ENCODE measurements at regions not wholly inside any gene's neighbourhood (a gene's known extent, or its start where the extent isn't known, plus 50 kb on each side); places are given as distances from the start of the nearest gene placed in this dataset.

DNA sequence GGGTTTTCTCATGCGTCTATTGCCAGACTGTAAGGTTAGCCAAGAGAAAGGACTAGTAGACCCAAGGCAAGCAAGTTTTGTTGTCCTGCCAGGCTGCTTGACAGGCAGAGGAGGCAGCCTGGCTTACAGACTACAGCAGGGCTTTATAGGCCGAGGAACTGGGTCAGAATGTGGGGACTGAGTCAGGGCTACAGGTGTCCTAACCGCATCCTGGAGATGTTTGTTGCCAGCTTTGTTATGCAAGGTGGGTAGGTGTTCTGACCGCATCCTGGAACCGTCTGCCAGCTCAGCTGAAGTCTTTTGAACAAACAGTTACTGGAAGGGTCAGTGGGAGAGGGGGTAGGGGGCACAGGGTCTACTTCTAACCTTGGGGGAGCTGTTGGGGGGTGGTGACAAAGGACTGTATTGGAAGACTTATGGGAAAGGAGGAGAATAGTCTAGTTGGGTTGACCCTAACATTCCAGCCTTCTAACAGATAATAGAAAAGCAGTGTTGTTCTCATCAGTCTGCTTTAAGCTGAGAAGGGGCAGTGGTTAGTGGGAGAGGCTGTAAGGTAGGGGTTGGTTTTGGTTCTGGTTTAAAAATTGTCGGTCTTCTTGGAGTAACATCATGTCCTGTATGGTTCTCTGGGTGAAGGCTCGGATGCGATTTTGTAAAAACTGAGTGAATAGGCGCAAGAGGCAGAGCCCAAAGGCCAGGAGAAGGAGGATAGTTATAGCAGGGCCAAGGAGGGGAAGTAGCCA lies 913.8 kb upstream of the SLITRK5 start:
- Mint-ChIP-seq H3K36me3 (ENCODE audit: low read depth) (no peaks in the 10 kb centered on the region), H3K9me3 (peaks cover 25% of the 10 kb centered on the region), H3K4me1 (no peaks in the 10 kb centered on the region), H3K27me3 (no peaks in the 10 kb centered on the region), H3K27ac (no peak overlapping the region), H3K4me3 (no peak overlapping the region)
- DNase-seq = no peak
- intact Hi-C loops (cut with micrococcal nuclease) = no loop called here

DNA sequence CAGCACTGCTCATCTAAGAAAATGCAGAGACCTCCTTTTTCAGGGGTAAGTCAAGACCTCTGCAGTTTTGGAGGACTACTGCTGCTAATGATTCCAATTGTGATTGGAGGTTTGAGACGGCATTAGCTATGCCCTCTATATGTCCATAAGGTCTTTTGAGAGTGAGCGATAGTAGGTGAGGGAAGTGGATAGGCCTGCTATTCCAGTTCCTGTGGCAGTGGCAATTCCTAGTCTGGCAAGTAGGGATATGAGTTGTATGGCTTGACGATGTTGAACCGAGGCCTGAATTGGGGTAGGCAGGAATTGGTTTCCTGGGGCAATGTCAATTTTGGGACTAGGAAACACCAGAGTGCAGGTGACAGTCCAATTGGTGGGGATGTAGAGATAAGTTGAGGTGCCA lies 913.1 kb upstream of the SLITRK5 start:
- Mint-ChIP-seq H3K4me1 (no peaks in the 10 kb centered on the region), H3K36me3 (ENCODE audit: low read depth) (no peaks in the 10 kb centered on the region), H3K27ac (no peak overlapping the region), H3K27me3 (no peaks in the 10 kb centered on the region), H3K9me3 (peaks cover 30% of the 10 kb centered on the region), H3K4me3 (no peak overlapping the region)
- no peak for DNase-seq
- intact Hi-C loops (cut with micrococcal nuclease) = no loop called here

DNA sequence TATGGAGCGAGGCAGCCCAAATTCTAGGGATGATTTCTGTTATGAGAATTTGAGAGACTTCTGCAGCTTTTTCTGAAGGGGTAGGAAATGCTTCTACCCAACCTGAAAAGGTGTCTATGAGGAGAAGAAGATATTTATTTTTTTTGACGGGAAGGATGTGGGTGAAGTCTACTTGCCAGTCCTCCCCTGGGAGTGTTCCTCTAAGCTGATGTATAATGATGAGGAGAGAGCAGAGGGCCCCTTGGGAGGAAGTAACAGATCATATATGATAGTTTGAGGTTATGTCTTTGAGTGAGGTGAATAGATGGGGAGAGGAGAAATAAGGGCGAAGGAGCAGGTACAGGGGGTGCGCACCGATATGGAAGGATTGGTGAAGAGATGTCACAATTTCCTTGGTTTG lies 910.6 kb upstream of the SLITRK5 start:
- DNase-seq = no peak
- Mint-ChIP-seq H3K4me1 (no peaks in the 10 kb centered on the region), H3K4me3 (no peak overlapping the region), H3K27me3 (no peaks in the 10 kb centered on the region), H3K36me3 (ENCODE audit: low read depth) (no peaks in the 10 kb centered on the region), H3K9me3 (peaks cover 43% of the 10 kb centered on the region), H3K27ac (no peak overlapping the region)
- intact Hi-C loops (cut with micrococcal nuclease) = no loop called here

DNA sequence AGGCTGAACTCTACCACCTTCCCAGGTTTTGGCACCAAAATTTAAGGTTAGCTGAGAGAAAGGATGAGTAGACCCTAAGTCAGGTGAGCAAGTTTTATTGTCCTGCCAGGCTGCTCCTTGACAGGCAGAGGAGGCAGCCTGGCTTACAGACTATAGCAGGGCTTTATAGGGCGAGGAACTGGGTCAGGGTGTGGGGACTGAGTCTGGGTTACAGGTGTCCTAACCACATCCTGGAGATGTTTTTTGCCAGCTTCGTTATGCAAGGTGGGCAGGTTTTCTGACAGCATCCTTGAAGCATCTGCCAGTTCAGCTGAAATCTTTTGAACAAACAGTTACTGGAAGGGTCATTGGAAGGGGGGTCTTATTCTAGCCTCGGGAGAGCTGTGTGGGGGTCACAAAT lies 905.7 kb upstream of the SLITRK5 start:
- Mint-ChIP-seq H3K27ac (no peak overlapping the region), H3K36me3 (ENCODE audit: low read depth) (no peaks in the 10 kb centered on the region), H3K4me3 (no peak overlapping the region), H3K27me3 (no peaks in the 10 kb centered on the region), H3K4me1 (no peaks in the 10 kb centered on the region), H3K9me3 (peaks cover 32% of the 10 kb centered on the region)
- intact Hi-C loops (cut with micrococcal nuclease) = no loop called here
- DNase-seq = no peak

DNA sequence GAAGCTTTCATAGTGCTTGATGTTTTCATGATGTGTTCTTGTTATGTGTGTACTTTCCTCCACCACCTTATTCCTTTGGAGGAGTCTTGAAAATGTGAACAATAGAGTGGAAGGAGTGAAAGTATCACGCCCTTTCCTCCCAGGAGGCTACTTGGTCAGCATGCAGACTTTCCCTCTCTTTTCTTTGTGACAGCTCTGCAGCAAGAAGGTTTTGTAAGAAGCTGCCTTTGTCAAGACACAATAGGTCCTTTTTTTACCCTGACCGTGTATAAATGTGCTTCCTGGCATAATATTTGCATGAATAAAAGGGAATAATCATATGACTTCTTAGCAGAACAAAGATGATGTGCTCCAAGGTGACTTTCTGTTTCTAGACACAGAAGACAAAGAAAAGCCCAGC lies 882.6 kb upstream of the SLITRK5 start:
- Mint-ChIP-seq H3K9me3 (peaks cover 9% of the 10 kb centered on the region), H3K36me3 (ENCODE audit: low read depth) (no peaks in the 10 kb centered on the region), H3K27ac (no peak overlapping the region), H3K4me3 (no peak overlapping the region), H3K27me3 (no peaks in the 10 kb centered on the region), H3K4me1 (no peaks in the 10 kb centered on the region)
- no peak for DNase-seq
- intact Hi-C loops (cut with micrococcal nuclease) = no loop called here

DNA sequence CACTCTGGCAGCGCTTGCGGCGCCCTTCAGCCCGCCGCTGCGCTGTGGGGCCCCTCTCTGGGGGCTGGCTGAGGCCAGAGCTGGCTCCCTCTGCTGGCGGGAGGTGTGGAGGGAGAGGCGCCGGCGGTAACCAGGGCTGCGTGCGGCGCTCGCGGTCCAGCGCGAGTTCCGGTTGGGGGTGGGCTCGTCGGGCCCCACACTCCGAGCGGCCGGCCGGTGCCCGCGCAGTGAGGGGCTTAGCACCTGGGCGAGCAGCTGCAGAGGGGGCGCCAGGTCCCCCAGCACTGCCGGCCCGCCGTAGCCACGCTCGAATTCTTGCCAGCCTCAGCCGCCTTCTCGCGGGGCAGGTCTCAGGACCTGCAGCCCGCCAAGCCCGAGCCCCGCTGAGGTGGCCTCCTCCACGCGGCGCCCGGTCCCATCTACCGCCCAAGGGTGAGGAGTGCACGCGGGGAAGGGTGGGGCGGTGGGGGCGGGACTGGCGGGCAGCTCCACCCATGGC lies 879.0 kb upstream of the SLITRK5 start:
- no peak for DNase-seq
- no peak overlapping the region for H3K27ac Mint-ChIP-seq
- H3K9me3 Mint-ChIP-seq = peaks cover 9% of the 10 kb centered on the region
- H3K4me1 Mint-ChIP-seq = no peaks in the 10 kb centered on the region
- no peaks in the 10 kb centered on the region for H3K36me3 Mint-ChIP-seq (ENCODE audit: low read depth)
- H3K27me3 Mint-ChIP-seq = no peaks in the 10 kb centered on the region
- H3K4me3 Mint-ChIP-seq = no peak overlapping the region
- intact Hi-C loops (cut with micrococcal nuclease) = no loop called here

DNA sequence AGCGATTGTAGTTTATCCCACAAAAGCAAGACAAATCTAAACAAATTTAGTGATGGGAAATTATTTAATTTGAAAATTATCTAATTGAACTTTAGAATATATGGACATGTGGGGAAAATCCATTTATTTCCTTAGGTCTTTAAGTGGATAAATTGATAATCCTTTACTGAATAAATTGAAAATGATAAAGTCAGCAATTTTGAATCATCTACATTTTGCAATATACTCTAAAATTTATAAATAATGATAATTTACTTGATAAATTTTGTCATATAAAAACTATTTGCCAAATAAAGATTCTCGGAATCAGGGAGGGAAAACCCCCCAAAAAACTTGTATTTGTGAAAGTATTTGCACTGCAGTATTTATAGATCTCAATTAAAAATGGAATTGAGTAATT lies 875.3 kb upstream of the SLITRK5 start:
- intact Hi-C loops (cut with micrococcal nuclease) = no loop called here
- no peaks in the 10 kb centered on the region for H3K36me3 Mint-ChIP-seq (ENCODE audit: low read depth)
- no peaks in the 10 kb centered on the region for H3K4me1 Mint-ChIP-seq
- peaks cover 3% of the 10 kb centered on the region for H3K9me3 Mint-ChIP-seq
- H3K27ac Mint-ChIP-seq = no peak overlapping the region
- H3K27me3 Mint-ChIP-seq = no peaks in the 10 kb centered on the region
- H3K4me3 Mint-ChIP-seq = no peak overlapping the region
- no peak for DNase-seq

DNA sequence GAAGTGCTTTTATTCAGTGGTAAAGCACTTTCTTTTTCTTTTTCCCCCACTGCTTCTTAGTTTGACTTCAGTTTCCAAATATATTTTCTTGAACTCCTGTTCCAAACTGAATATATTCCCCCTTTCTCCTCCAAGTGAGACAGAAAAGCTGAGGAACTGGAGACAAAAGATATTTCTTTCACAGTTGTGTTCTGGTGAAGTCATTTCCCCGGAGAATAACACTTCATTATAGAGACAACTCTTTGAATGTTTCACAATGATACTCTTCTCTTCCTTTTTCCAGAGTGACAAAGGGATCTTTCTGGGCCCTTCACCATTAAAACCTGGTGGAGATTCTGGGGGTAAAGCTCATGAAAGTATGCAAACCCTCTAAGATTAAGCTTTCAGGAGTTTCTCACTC lies 860.8 kb upstream of the SLITRK5 start:
- intact Hi-C loops (cut with micrococcal nuclease) = no loop called here

DNA sequence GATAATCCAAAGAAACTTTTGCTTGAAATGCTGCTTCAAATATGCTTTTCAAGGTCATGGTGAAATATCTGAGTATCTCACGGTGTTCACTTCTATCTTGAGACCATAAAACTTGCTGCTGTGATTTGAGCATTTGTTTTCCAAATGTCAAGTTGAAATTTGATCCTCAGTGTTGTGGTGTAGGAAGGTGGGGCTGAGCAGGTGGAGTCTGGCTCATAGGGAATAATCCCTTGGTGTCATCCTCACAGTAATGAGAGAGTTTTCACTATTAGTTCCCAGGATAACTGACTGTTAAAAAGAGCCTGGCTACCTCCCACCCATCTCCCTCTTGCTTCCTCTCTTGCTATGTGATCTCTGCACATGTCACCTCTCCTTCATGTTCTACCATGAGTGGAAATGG lies 858.0 kb upstream of the SLITRK5 start:
- intact Hi-C loops (cut with micrococcal nuclease) = no loop called here
- no peaks in the 10 kb centered on the region for H3K27me3 Mint-ChIP-seq
- H3K9me3 Mint-ChIP-seq = peaks cover 3% of the 10 kb centered on the region
- no peaks in the 10 kb centered on the region for H3K36me3 Mint-ChIP-seq (ENCODE audit: low read depth)
- H3K4me1 Mint-ChIP-seq = no peaks in the 10 kb centered on the region
- H3K27ac Mint-ChIP-seq = no peak overlapping the region
- DNase-seq = no peak
- no peak overlapping the region for H3K4me3 Mint-ChIP-seq

More for the DNA sequence above, 860.8 kb upstream of the SLITRK5 start:
- Mint-ChIP-seq H3K27me3 (no peaks in the 10 kb centered on the region), H3K4me3 (no peak overlapping the region), H3K36me3 (ENCODE audit: low read depth) (no peaks in the 10 kb centered on the region), H3K4me1 (no peaks in the 10 kb centered on the region), H3K9me3 (peaks cover 3% of the 10 kb centered on the region), H3K27ac (no peak overlapping the region)
- DNase-seq = no peak

DNA sequence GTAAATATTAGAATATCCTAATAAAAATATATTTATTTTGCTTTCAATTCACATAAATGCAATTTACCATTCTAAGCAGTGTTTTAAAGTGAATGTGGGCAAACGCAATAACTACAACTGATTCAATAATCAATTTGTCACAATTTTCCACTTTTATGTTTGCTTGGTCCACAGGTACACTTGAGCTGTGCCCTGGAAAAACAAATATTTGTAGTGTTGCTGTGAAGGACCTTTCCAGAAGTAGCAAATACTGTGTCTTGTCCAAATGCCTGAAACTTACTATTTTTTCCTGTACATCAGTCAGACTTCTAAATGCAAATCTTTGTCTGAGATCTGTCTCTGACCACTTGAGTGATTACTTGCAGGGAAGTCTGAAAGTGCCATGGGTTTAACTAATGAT lies 845.8 kb upstream of the SLITRK5 start:
- DNase-seq = no peak
- H3K9me3 Mint-ChIP-seq = no peaks in the 10 kb centered on the region
- no peaks in the 10 kb centered on the region for H3K27me3 Mint-ChIP-seq
- intact Hi-C loops (cut with micrococcal nuclease) = no loop called here
- H3K27ac Mint-ChIP-seq = no peak overlapping the region
- no peak overlapping the region for H3K4me3 Mint-ChIP-seq
- no peaks in the 10 kb centered on the region for H3K4me1 Mint-ChIP-seq
- no peaks in the 10 kb centered on the region for H3K36me3 Mint-ChIP-seq (ENCODE audit: low read depth)

DNA sequence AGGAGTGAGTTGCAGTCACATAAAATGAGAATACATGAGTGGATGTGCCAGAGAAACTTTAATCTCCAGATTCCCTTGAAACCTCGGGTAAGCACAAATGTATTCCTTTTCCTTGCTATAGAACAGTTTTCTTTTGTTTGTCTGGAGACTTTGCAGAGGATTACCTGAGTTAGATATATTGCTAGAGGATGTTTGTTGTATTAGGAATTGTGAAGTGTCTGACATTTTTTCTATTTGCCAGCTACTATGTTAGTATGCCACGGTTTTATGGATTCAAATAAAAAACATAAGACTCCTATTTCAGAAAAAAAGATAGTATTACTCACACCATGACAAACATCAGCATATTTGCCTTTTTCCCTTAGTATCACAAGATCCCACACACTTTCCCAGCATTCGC lies 844.9 kb upstream of the SLITRK5 start:
- no peak for DNase-seq
- Mint-ChIP-seq H3K9me3 (no peaks in the 10 kb centered on the region), H3K27me3 (no peaks in the 10 kb centered on the region), H3K27ac (no peak overlapping the region), H3K4me1 (no peaks in the 10 kb centered on the region), H3K4me3 (no peak overlapping the region), H3K36me3 (ENCODE audit: low read depth) (no peaks in the 10 kb centered on the region)
- intact Hi-C loops (cut with micrococcal nuclease) = no loop called here

DNA sequence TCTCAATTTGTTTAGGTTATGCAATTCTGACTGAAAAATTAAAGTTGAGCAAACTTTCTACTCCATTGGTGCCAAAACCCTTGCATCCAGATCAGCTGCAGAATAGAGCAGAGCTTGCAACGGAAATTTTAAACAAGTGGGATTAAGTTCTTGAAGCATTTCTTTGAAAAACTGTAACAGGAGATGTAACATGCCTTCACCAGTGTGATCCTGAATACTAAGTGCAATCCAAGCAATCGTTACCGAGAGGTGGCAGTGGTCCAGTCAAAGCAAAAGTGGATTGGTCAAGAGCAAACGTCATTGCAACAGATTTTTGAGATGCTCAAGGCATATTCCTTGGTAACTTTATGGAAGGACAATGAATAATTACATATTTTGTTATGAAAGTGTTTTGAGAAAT lies 841.1 kb upstream of the SLITRK5 start:
- no peak for DNase-seq
- Mint-ChIP-seq H3K4me1 (no peaks in the 10 kb centered on the region), H3K4me3 (no peak overlapping the region), H3K27me3 (no peaks in the 10 kb centered on the region), H3K9me3 (no peaks in the 10 kb centered on the region), H3K36me3 (ENCODE audit: low read depth) (no peaks in the 10 kb centered on the region), H3K27ac (no peak overlapping the region)
- intact Hi-C loops (cut with micrococcal nuclease) = no loop called here

DNA sequence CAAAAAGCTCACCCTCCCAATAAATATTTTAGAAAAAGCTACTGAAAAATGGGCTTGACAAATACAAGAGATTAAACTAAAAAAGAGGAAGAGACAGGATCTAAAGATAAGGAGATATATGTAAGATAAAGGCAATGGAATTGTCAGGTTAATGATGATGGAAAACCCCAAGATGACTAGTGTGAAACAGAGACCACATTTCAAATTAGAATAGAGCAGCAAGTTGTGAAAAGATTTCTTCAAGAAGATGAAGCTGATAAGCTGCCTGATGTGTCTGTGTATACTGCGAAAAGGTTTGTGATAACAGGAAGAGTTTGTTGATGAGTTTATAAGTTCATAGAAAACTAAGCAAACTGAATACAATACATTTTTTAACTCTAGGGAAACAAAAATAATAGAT lies 840.1 kb upstream of the SLITRK5 start:
- intact Hi-C loops (cut with micrococcal nuclease) = no loop called here
- H3K9me3 Mint-ChIP-seq = peaks cover 5% of the 10 kb centered on the region
- DNase-seq = no peak
- H3K4me1 Mint-ChIP-seq = no peaks in the 10 kb centered on the region
- no peaks in the 10 kb centered on the region for H3K27me3 Mint-ChIP-seq
- H3K27ac Mint-ChIP-seq = no peak overlapping the region
- no peak overlapping the region for H3K4me3 Mint-ChIP-seq
- no peaks in the 10 kb centered on the region for H3K36me3 Mint-ChIP-seq (ENCODE audit: low read depth)

DNA sequence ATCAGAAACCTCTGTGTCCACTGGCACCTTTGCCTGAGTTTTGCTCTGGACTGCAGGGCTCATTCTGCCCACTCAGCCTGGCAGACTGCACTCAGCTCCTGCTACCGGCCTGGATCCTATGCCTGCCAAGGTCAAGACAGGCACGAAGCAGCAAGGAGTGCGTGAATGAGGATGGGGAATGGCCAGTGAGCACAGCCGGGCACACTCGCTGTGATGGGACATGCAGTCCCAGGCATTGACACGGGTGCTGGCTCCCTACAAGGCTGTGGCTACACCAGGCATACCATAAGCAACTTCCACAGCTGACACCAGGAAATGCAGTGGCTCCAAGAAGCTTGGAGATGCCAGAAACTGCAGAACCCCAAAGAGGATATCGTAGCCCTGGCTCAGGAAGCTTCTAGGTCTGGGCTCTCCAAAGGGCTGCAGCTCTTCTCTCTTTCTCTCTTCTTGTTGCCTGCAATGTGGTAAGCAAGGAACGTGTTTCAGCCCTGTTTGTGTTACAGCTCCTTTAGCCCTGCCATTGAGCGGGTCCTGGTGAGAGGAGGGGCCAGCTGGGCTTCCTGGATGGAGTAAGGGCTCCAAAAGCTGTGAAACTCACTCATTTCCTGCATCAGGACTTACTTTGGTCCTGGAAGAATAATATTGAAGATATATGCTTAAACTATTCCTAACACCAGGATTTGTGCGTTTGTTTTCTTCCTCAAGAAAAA lies 832.6 kb upstream of the SLITRK5 start:
- intact Hi-C loops (cut with micrococcal nuclease) = no loop called here
- no peaks in the 10 kb centered on the region for H3K27me3 Mint-ChIP-seq

More for the DNA sequence above, 832.6 kb upstream of the SLITRK5 start:
- no peaks in the 10 kb centered on the region for H3K36me3 Mint-ChIP-seq (ENCODE audit: low read depth)
- H3K4me1 Mint-ChIP-seq = no peaks in the 10 kb centered on the region
- no peak for DNase-seq
- H3K4me3 Mint-ChIP-seq = no peak overlapping the region
- H3K27ac Mint-ChIP-seq = no peak overlapping the region
- H3K9me3 Mint-ChIP-seq = peaks cover 5% of the 10 kb centered on the region
